IMR-90 (cell line): ENCODE measurements at regions not wholly inside any gene's neighbourhood (a gene's known extent, or its start where the extent isn't known, plus 50 kb on each side); places are given as distances from the start of the nearest gene placed in this dataset.

Experiments used
- ATAC-seq: fragments of 200-7000 bp; cut with Tn5 transposase; 2 replicates; pipeline ENCODE4 v1.9.1; 2020; ENCODE audit warnings: low read depth, mild to moderate bottlenecking, moderate library complexity
- BruUV-seq: library from RNA; stranded (reverse); fragments of 400-500 nt; replicated peaks from 2 replicates; lab custom pipeline; 2021; lab: Mats Ljungman, UMichigan
- CTCF ChIA-PET: fragments of 300-600 bp; formaldehyde crosslinking; extraction: SDS; loops from one replicate; lab custom pipeline; 2021; ENCODE audit warnings: antibody characterized with exemption; lab: Yijun Ruan, JAX
- POLR2A ChIA-PET: fragments of 300-600 bp; sonication (Branson Sonifier 250); formaldehyde crosslinking; loops from one replicate; lab custom pipeline; 2022; ENCODE audit warnings: antibody characterized with exemption; ENCODE audit not compliant: unreplicated experiment; lab: Charles Lee
- DNase-seq: peaks from one replicate; pipeline ENCODE4 v3.0.0; 2013
- H2AFZ ChIP-seq: replicated peaks from 2 replicates; pipeline ENCODE3; 2013; ENCODE audit warnings: low read length, mild to moderate bottlenecking; ENCODE audit not compliant: poor library complexity
- H2AK5ac ChIP-seq: 2 replicates; pipeline ENCODE4 v1.6.1; 2013; ENCODE audit warnings: low read depth, low read length, inconsistent platforms
- H2AK9ac ChIP-seq: replicated peaks from 2 replicates; pipeline ENCODE3; 2013; ENCODE audit warnings: mild to moderate bottlenecking, low read depth, low read length, moderate library complexity; ENCODE audit not compliant: poor library complexity
- H2BK120ac ChIP-seq: 2 replicates; pipeline ENCODE4 v1.6.1; 2013; ENCODE audit warnings: low read depth, low read length, inconsistent platforms
- H2BK15ac ChIP-seq: 3 replicates; pipeline ENCODE4 v1.6.1; 2013; ENCODE audit warnings: low read depth, low read length, inconsistent platforms
- H2BK20ac ChIP-seq: 2 replicates; pipeline ENCODE4 v1.6.1; 2013; ENCODE audit warnings: low read depth, mild to moderate bottlenecking, inconsistent platforms, low read length, moderate library complexity
- H2BK5ac ChIP-seq: 2 replicates; pipeline ENCODE4 v1.6.1; 2013; ENCODE audit warnings: mild to moderate bottlenecking, low read depth, low read length, inconsistent platforms; ENCODE audit not compliant: poor library complexity, severe bottlenecking
- H3K14ac ChIP-seq: replicated peaks from 2 replicates; pipeline ENCODE4 v1.6.1; 2013; ENCODE audit warnings: low read depth, low read length, inconsistent platforms
- H3K18ac ChIP-seq: 2 replicates; pipeline ENCODE4 v1.6.1; 2013; ENCODE audit warnings: low read depth, low read length, control low read depth
- H3K23ac ChIP-seq: 2 replicates; pipeline ENCODE4 v1.6.1; 2013; ENCODE audit warnings: low read depth, low read length, inconsistent platforms
- H3K27ac ChIP-seq: 2 replicates; pipeline ENCODE4 v1.5.1; 2013; ENCODE audit warnings: mild to moderate bottlenecking, control low read depth, low read length; ENCODE audit not compliant: insufficient read depth
- H3K27me3 ChIP-seq: 2 replicates; pipeline ENCODE4 v1.6.1; 2013; ENCODE audit warnings: low read length; ENCODE audit not compliant: control insufficient read depth, insufficient read depth
- H3K36me3 ChIP-seq: 2 replicates; pipeline ENCODE4 v1.6.1; 2013; ENCODE audit warnings: low read length, mixed read lengths; ENCODE audit not compliant: control insufficient read depth, insufficient read depth
- H3K4ac ChIP-seq: 2 replicates; pipeline ENCODE4 v1.6.1; 2013; ENCODE audit warnings: low read depth, low read length, inconsistent platforms
- H3K4me1 ChIP-seq: 2 replicates; pipeline ENCODE4 v1.6.1; 2013; ENCODE audit warnings: low read length, mixed read lengths; ENCODE audit not compliant: control insufficient read depth, insufficient read depth
- H3K4me2 ChIP-seq: 2 replicates; pipeline ENCODE4 v1.6.1; 2013; ENCODE audit warnings: low read depth, mild to moderate bottlenecking, control low read depth, low read length, moderate library complexity
- H3K4me3 ChIP-seq: 2 replicates; pipeline ENCODE4 v1.5.1; 2013; ENCODE audit warnings: low read depth, mild to moderate bottlenecking, control low read depth, low read length, moderate library complexity; ENCODE audit not compliant: insufficient read depth
- H3K56ac ChIP-seq: 2 replicates; pipeline ENCODE4 v1.6.1; 2013; ENCODE audit warnings: low read length, inconsistent platforms; ENCODE audit not compliant: insufficient read depth; ENCODE audit errors: extremely low read depth
- H3K79me1 ChIP-seq, 2 experiments: 2 replicates each; pipeline ENCODE4 v1.6.1; 2013; ENCODE audit warnings: low read length in 2 of 2, inconsistent platforms in 1 of 2, low read depth in 1 of 2
- H3K9ac ChIP-seq: 2 replicates; pipeline ENCODE4 v1.6.1; 2013; ENCODE audit warnings: low read depth, low read length, control low read depth
- H3K9me1 ChIP-seq: 2 replicates; pipeline ENCODE4 v1.6.1; 2013; ENCODE audit warnings: low read length, inconsistent platforms; ENCODE audit not compliant: insufficient read depth
- H3K9me3 ChIP-seq: 2 replicates; pipeline ENCODE4 v1.6.1; 2013; ENCODE audit warnings: low read length; ENCODE audit not compliant: control insufficient read depth, insufficient read depth
- H4K20me1 ChIP-seq: 2 replicates; pipeline ENCODE4 v1.6.1; 2013; ENCODE audit warnings: low read length, inconsistent platforms; ENCODE audit not compliant: insufficient read depth
- H4K5ac ChIP-seq: 2 replicates; pipeline ENCODE4 v1.6.1; 2013; ENCODE audit warnings: mild to moderate bottlenecking, low read depth, low read length, control low read depth
- H4K8ac ChIP-seq, 2 experiments: 2 replicates each; pipeline ENCODE4 v1.6.1; 2013; ENCODE audit warnings: low read depth in 2 of 2, low read length in 2 of 2, control low read depth in 1 of 2, inconsistent platforms in 1 of 2
- H4K91ac ChIP-seq: 2 replicates; pipeline ENCODE4 v1.6.1; 2013; ENCODE audit warnings: low read depth, low read length, inconsistent platforms; ENCODE audit not compliant: insufficient read depth
- BHLHE40 ChIP-seq: fragments of 150-350 bp; IDR thresholded peaks from 2 replicates; pipeline ENCODE4 v1.6.1; 2016; ENCODE audit warnings: mild to moderate bottlenecking, low read depth, low read length
- CEBPB ChIP-seq: IDR thresholded peaks from 2 replicates; pipeline ENCODE4 v1.6.1; 2012; ENCODE audit warnings: low read depth, low read length, improper control_type of control experiment
- FOS ChIP-seq: fragments of 150-350 bp; IDR thresholded peaks from 2 replicates; pipeline ENCODE4 v1.6.1; 2016; ENCODE audit warnings: low read depth, low read length
- MAZ ChIP-seq: IDR thresholded peaks from 2 replicates; pipeline ENCODE4 v1.6.1; 2012; ENCODE audit warnings: low read depth, mild to moderate bottlenecking, low read length, improper control_type of control experiment, moderate library complexity, borderline replicate concordance
- MXI1 ChIP-seq: IDR thresholded peaks from 2 replicates; pipeline ENCODE4 v1.6.1; 2012; ENCODE audit warnings: low read depth, mild to moderate bottlenecking, low read length, moderate library complexity, borderline replicate concordance
- NFE2L2 ChIP-seq: fragments of 150-350 bp; IDR thresholded peaks from 2 replicates; pipeline ENCODE4 v1.6.1; 2016; ENCODE audit warnings: low read depth, mild to moderate bottlenecking, low read length
- POLR2A ChIP-seq: IDR thresholded peaks from 2 replicates; pipeline ENCODE4 v1.6.1; 2012; ENCODE audit warnings: mild to moderate bottlenecking, low read depth, low read length
- RAD21 ChIP-seq: IDR thresholded peaks from 2 replicates; pipeline ENCODE4 v1.6.1; 2012; ENCODE audit warnings: low read length, improper control_type of control experiment
- RCOR1 ChIP-seq: IDR thresholded peaks from 2 replicates; pipeline ENCODE4 v1.6.1; 2012; ENCODE audit warnings: mild to moderate bottlenecking, low read length, improper control_type of control experiment; ENCODE audit not compliant: insufficient replicate concordance
- RFX5 ChIP-seq: IDR thresholded peaks from 2 replicates; pipeline ENCODE4 v1.8.0; 2012; ENCODE audit warnings: low read depth, mild to moderate bottlenecking, low read length, moderate library complexity
- SMC3 ChIP-seq: fragments of 150-350 bp; IDR thresholded peaks from 2 replicates; pipeline ENCODE4 v1.6.1; 2016; ENCODE audit warnings: low read depth, mild to moderate bottlenecking, antibody characterized with exemption, low read length, moderate library complexity
- USF2 ChIP-seq: fragments of 150-350 bp; IDR thresholded peaks from 2 replicates; pipeline ENCODE4 v1.6.1; 2017; ENCODE audit warnings: mild to moderate bottlenecking, antibody characterized with exemption, low read length, low read depth
- WGBS, 2 experiments: methylation state at CpG; one replicate each; pipeline versions ENCODE4 v1.1.5 to v1.1.7; 2013; ENCODE audit warnings: missing lambda C conversion rate in 2 of 2; ENCODE audit not compliant: insufficient read length in 1 of 2; ENCODE audit errors: extremely low coverage in 2 of 2; 5-methylcytosine and 5-hydroxymethylcytosine counted together
- dilution Hi-C: fragments of 300-500 bp; cut with HindIII; formaldehyde crosslinking; loops from one replicate; pipeline ENCODE4 v1.14.3; 2018; ENCODE audit warnings: low sequenced_read_pairs; ENCODE audit not compliant: unreplicated experiment
- in situ Hi-C: fragments of 300-500 bp; cut with MboI; formaldehyde crosslinking; loops from 3 replicates; pipeline ENCODE4 v1.14.3; 2019; ENCODE audit warnings: low sequenced_read_pairs, inconsistent platforms, mixed read lengths
- intact Hi-C: fragments of 100-400 bp; cut with micrococcal nuclease; formaldehyde crosslinking; loops from 2 replicates; pipeline ENCODE4 v1.10.0; 2022

DNA sequence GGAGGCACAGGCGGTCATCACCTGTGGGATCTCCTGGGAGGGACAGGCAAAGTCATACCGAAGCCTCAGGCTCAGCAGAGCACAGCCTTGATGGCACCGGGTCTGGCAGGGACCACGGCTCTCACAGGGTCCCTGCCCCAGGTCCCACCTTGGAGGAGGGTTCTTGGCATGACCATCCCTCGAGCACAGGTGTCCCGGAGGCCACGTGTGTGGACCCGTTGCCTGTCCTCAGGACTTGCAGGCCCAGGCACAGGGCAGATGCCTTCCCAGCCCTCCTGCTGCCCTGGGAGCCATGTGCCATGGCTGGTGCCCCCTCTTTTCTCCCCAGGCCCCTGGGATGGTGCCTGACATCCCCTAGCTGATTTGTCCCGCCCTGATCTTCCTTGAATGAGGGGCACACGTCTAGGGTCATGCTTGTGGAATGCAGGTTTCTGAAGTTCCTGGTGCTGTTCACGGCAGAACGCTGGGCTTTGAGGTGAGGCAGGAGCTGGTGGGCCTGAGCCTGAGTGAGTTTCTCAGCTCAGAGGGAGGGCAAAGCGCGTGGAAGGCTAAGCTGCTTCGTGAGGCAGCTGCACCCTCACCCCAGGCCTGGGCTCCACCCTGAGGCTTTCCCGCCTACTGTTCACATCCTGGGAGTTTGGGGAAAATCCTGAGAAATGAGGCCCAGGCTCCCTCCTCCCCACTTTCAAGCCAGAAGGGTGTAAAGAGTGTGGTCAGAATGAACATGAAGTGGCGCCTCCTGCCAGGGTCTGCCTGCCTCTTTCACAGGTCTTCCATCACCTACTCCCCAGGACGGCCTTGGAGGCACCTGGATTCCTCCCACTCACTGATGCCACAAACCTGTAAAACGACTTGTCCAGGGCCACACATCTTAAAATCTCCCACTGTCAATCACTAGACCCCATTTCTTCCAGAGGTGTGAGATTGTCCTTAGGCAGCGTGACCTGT is 325.8 kb upstream of the B3GAT1 start:
- TF ChIP-seq MAZ (no peak), FOS (no peak), POLR2A (no peak), RFX5 (no peak), CEBPB (no peak), NFE2L2 (no peak), SMC3 (no peak), RAD21 (no peak), BHLHE40 (no peak), USF2 (no peak), RCOR1 (no peak), MXI1 (no peak)
- H3K9ac ChIP-seq, result no peak overlapping the region
- H2BK20ac ChIP-seq, result no peak overlapping the region
- H3K9me1 ChIP-seq, result no peaks in the 10 kb centered on the region
- H2BK120ac ChIP-seq, result no peak overlapping the region
- DNase-seq (no peak), ATAC-seq (no peak)
- no peak overlapping the region for H4K5ac ChIP-seq
- H3K27ac ChIP-seq, result no peak overlapping the region
- H2BK5ac ChIP-seq, result no peak overlapping the region
- H3K27me3 ChIP-seq, result no peaks in the 10 kb centered on the region
- no peak overlapping the region for H3K23ac ChIP-seq
- H3K4ac ChIP-seq, result no peak overlapping the region
- in situ Hi-C loops (no loop called here), dilution Hi-C loops (no loop called here), intact Hi-C loops (no loop called here)
- no peak overlapping the region for H3K18ac ChIP-seq
- BruUV-seq, result no TSS peak
- H3K9me3 ChIP-seq, result peaks cover 35% of the 10 kb centered on the region
- no peak overlapping the region for H2AK9ac ChIP-seq
- H3K36me3 ChIP-seq, result no peaks in the 10 kb centered on the region
- H3K14ac ChIP-seq, result no peak overlapping the region
- CTCF ChIA-PET, result no interaction called here
- peaks cover 2% of the 10 kb centered on the region; the same call in 1 of the 2 replicates for H3K4me1 ChIP-seq
- H2AK5ac ChIP-seq, result no peak overlapping the region
- H2AFZ ChIP-seq, result peak overlapping the region; percentile 32
- no peaks in the 10 kb centered on the region for H4K20me1 ChIP-seq
- no peaks in the 10 kb centered on the region for H3K79me1 ChIP-seq
- H3K4me2 ChIP-seq, result no peak overlapping the region
- H4K91ac ChIP-seq, result no peak overlapping the region
- H2BK15ac ChIP-seq, result no peak overlapping the region
- no peak overlapping the region for H4K8ac ChIP-seq
- no peak overlapping the region for H3K56ac ChIP-seq
- POLR2A ChIA-PET, result no interaction called here
- WGBS, 2 experiments, result 79% methylated on average over 9 of the region's 20 CpGs; no CpG with 5 or more reads in 1 of the 2 experiments
- no peak overlapping the region for H3K4me3 ChIP-seq
